ENCODE measurements at regions not wholly inside any gene's neighbourhood (a gene's known extent, or its start where the extent isn't known, plus 50 kb on each side); places are given as distances from the start of the nearest gene placed in this dataset.

- TF ChIP-seq, protein P1, sequence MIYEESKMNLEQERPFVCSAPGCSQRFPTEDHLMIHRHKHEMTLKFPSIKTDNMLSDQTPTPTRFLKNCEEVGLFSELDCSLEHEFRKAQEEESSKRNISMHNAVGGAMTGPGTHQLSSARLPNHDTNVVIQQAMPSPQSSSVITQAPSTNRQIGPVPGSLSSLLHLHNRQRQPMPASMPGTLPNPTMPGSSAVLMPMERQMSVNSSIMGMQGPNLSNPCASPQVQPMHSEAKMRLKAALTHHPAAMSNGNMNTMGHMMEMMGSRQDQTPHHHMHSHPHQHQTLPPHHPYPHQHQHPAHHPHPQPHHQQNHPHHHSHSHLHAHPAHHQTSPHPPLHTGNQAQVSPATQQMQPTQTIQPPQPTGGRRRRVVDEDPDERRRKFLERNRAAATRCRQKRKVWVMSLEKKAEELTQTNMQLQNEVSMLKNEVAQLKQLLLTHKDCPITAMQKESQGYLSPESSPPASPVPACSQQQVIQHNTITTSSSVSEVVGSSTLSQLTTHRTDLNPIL (CRISPR knock-in tag; IDR thresholded peaks at IDR 0.05; ENCODE audit: low read depth) = no peak
- TF ChIP-seq TCF4 (CRISPR knock-in tag; IDR thresholded peaks at IDR 0.05; ENCODE audit: borderline replicate concordance) (no peak), ZC3H10 (CRISPR knock-in tag; IDR thresholded peaks at IDR 0.05) (no peak), CSDC2 (CRISPR knock-in tag; IDR thresholded peaks at IDR 0.05) (no peak), TOX (CRISPR knock-in tag; IDR thresholded peaks at IDR 0.05; ENCODE audit: borderline replicate concordance) (no peak), BACH2 (CRISPR knock-in tag; IDR thresholded peaks at IDR 0.05; ENCODE audit: borderline replicate concordance) (no peak), GLIS3 (CRISPR knock-in tag; IDR thresholded peaks at IDR 0.05) (no peak), ZNF8 (CRISPR knock-in tag; IDR thresholded peaks at IDR 0.05) (no peak), ZFP30 (CRISPR knock-in tag; IDR thresholded peaks at IDR 0.05) (no peak), SNAI2 (CRISPR knock-in tag; IDR thresholded peaks at IDR 0.05) (no peak), ESRRG (CRISPR knock-in tag; IDR thresholded peaks at IDR 0.05) (no peak), OSR1 (CRISPR knock-in tag; IDR thresholded peaks at IDR 0.05) (no peak), PATZ1 (CRISPR knock-in tag; IDR thresholded peaks at IDR 0.05; ENCODE audit: borderline replicate concordance) (no peak), ARNTL (CRISPR knock-in tag; IDR thresholded peaks at IDR 0.05; ENCODE audit: borderline replicate concordance, low read depth) (no peak), ZFP3 (CRISPR knock-in tag; IDR thresholded peaks at IDR 0.05) (no peak)
- TF ChIP-seq, protein P2, sequence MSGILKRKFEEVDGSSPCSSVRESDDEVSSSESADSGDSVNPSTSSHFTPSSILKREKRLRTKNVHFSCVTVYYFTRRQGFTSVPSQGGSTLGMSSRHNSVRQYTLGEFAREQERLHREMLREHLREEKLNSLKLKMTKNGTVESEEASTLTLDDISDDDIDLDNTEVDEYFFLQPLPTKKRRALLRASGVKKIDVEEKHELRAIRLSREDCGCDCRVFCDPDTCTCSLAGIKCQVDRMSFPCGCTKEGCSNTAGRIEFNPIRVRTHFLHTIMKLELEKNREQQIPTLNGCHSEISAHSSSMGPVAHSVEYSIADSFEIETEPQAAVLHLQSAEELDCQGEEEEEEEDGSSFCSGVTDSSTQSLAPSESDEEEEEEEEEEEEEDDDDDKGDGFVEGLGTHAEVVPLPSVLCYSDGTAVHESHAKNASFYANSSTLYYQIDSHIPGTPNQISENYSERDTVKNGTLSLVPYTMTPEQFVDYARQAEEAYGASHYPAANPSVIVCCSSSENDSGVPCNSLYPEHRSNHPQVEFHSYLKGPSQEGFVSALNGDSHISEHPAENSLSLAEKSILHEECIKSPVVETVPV (CRISPR knock-in tag; IDR thresholded peaks at IDR 0.05) = no peak
- TF ChIP-seq, protein P3, sequence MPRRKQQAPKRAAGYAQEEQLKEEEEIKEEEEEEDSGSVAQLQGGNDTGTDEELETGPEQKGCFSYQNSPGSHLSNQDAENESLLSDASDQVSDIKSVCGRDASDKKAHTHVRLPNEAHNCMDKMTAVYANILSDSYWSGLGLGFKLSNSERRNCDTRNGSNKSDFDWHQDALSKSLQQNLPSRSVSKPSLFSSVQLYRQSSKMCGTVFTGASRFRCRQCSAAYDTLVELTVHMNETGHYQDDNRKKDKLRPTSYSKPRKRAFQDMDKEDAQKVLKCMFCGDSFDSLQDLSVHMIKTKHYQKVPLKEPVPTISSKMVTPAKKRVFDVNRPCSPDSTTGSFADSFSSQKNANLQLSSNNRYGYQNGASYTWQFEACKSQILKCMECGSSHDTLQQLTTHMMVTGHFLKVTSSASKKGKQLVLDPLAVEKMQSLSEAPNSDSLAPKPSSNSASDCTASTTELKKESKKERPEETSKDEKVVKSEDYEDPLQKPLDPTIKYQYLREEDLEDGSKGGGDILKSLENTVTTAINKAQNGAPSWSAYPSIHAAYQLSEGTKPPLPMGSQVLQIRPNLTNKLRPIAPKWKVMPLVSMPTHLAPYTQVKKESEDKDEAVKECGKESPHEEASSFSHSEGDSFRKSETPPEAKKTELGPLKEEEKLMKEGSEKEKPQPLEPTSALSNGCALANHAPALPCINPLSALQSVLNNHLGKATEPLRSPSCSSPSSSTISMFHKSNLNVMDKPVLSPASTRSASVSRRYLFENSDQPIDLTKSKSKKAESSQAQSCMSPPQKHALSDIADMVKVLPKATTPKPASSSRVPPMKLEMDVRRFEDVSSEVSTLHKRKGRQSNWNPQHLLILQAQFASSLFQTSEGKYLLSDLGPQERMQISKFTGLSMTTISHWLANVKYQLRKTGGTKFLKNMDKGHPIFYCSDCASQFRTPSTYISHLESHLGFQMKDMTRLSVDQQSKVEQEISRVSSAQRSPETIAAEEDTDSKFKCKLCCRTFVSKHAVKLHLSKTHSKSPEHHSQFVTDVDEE (CRISPR knock-in tag; IDR thresholded peaks at IDR 0.05) = no peak
- ATAC-seq = no peak
Measured at GRCh38 chr5:133847886-133848285, 120.5 kb downstream of the C5orf15 start.

GRCh38 chr5:133847301-133847700 lies 121.1 kb downstream of the C5orf15 start:
- ATAC-seq = no peak
- no peak for TF ChIP-seq ZNF8 (CRISPR knock-in tag; IDR thresholded peaks at IDR 0.05)
- TF ChIP-seq, protein P1 (CRISPR knock-in tag; IDR thresholded peaks at IDR 0.05; ENCODE audit: low read depth) = no peak
- TF ChIP-seq TOX (CRISPR knock-in tag; IDR thresholded peaks at IDR 0.05; ENCODE audit: borderline replicate concordance) = no peak
- no peak for TF ChIP-seq ZFP30 (CRISPR knock-in tag; IDR thresholded peaks at IDR 0.05)
- TF ChIP-seq TCF4 (CRISPR knock-in tag; IDR thresholded peaks at IDR 0.05; ENCODE audit: borderline replicate concordance) = no peak
- TF ChIP-seq, protein P4, sequence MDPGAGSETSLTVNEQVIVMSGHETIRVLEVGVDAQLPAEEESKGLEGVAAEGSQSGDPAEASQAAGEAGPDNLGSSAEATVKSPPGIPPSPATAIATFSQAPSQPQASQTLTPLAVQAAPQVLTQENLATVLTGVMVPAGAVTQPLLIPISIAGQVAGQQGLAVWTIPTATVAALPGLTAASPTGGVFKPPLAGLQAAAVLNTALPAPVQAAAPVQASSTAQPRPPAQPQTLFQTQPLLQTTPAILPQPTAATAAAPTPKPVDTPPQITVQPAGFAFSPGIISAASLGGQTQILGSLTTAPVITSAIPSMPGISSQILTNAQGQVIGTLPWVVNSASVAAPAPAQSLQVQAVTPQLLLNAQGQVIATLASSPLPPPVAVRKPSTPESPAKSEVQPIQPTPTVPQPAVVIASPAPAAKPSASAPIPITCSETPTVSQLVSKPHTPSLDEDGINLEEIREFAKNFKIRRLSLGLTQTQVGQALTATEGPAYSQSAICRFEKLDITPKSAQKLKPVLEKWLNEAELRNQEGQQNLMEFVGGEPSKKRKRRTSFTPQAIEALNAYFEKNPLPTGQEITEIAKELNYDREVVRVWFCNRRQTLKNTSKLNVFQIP (CRISPR knock-in tag; IDR thresholded peaks at IDR 0.05; ENCODE audit: borderline replicate concordance, low read depth) = no peak
- TF ChIP-seq, protein P2 (CRISPR knock-in tag; IDR thresholded peaks at IDR 0.05) = no peak
- TF ChIP-seq PATZ1 (CRISPR knock-in tag; IDR thresholded peaks at IDR 0.05; ENCODE audit: borderline replicate concordance) = no peak
- no peak for TF ChIP-seq RARB (CRISPR knock-in tag; IDR thresholded peaks at IDR 0.05)
- TF ChIP-seq GLIS3 (CRISPR knock-in tag; IDR thresholded peaks at IDR 0.05) = no peak
- no peak for TF ChIP-seq ESRRG (CRISPR knock-in tag; IDR thresholded peaks at IDR 0.05)
